ENCODE measurements at regions not wholly inside any gene's neighbourhood (a gene's known extent, or its start where the extent isn't known, plus 50 kb on each side); places are given as distances from the start of the nearest gene placed in this dataset.
"Not testable (repeated sequence)": the region's sequence is repeated elsewhere in the genome, so short reads cannot be mapped to it uniquely, and the experiment has no call there.

- Histone ChIP-seq H3K4me1 (ENCODE audit: control insufficient read depth in 1 of 2, low read depth in 2 of 2) (no peaks in the 10 kb centered on the region), H3K36me3 (no peaks in the 10 kb centered on the region), H3K27me3 (replicated peaks; ENCODE audit: insufficient read depth) (no peaks in the 10 kb centered on the region), H3K27ac (no peak overlapping the region), H3K4me3 (no peak overlapping the region), H3K9me3 (no peaks in the 10 kb centered on the region)
- DNase-seq (ENCODE audit: low spot score) (no peak), ATAC-seq (ENCODE audit: insufficient number of reproducible peaks, low FRiP score, low read depth) (no peak)
- TF ChIP-seq CTCF (IDR thresholded peaks at IDR 0.05): no peak
These were observed 88.4 kb upstream of the SLIT3 start for GRCh38 chr5:169389318-169389717.

GRCh38 chr5:169385636-169386035, 84.7 kb upstream of the SLIT3 start:
- DNase-seq (ENCODE audit: low spot score) (no peak), ATAC-seq (ENCODE audit: insufficient number of reproducible peaks, low FRiP score, low read depth) (no peak)
- H3K9me3 ChIP-seq: no peaks in the 10 kb centered on the region
- no peak overlapping the region for H3K27ac ChIP-seq
- no peak overlapping the region for H3K4me3 ChIP-seq
- no peaks in the 10 kb centered on the region for H3K36me3 ChIP-seq
- H3K27me3 ChIP-seq (replicated peaks; ENCODE audit: insufficient read depth): no peaks in the 10 kb centered on the region
- no peaks in the 10 kb centered on the region for H3K4me1 ChIP-seq (ENCODE audit: control insufficient read depth in 1 of 2, low read depth in 2 of 2)
- no peak for TF ChIP-seq CTCF (IDR thresholded peaks at IDR 0.05)

DNA sequence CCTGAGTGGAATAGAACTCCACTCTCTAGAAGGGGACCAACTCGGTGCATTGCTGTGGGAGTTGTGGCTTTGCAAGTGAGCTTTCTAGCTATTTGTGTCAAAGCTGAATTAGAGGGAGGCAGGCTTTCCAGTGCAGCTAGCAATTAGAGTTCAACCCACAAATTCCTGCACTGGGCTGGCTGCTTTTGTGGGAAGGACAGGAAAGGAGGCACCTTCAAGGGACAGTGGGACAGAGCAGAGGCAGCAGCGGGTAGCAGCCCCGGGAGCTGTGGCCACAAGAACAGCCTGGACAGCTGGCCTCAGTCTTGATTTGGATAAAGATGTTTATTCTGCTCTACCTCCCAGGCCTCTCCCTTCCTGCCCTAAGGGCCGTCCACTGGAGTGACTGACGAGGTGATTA, 83.7 kb upstream of the SLIT3 start:
- H3K4me1 ChIP-seq (ENCODE audit: control insufficient read depth in 1 of 2, low read depth in 2 of 2): no peaks in the 10 kb centered on the region
- no peak overlapping the region for H3K27ac ChIP-seq
- no peak for DNase-seq (ENCODE audit: low spot score)
- ATAC-seq (ENCODE audit: insufficient number of reproducible peaks, low FRiP score, low read depth): no peak
- TF ChIP-seq CTCF (IDR thresholded peaks at IDR 0.05): no peak
- no peaks in the 10 kb centered on the region for H3K27me3 ChIP-seq (replicated peaks; ENCODE audit: insufficient read depth)
- H3K36me3 ChIP-seq: no peaks in the 10 kb centered on the region
- no peak overlapping the region for H3K4me3 ChIP-seq
- no peaks in the 10 kb centered on the region for H3K9me3 ChIP-seq

DNA sequence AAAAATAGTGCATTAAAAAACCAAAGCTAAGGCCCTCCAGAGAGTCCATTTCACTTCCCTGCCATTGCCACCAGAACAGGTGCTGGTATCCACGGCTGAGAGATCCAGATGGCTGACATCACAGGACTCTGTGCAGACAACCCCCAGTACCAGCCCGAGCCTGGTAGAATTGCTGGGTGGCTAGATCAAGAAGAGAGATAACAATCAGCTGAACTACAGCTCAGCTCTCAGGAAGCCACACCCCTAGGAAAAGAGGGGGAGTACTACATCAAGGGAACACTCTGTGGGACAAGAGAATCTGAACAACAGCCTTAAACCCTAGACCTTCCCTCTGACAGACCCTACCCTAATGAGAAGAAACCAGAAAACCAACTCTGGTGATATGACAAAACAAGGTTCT, 73.8 kb upstream of the SLIT3 start:
- H3K4me1 ChIP-seq (ENCODE audit: control insufficient read depth in 1 of 2, low read depth in 2 of 2): no peaks in the 10 kb centered on the region
- no peaks in the 10 kb centered on the region for H3K27me3 ChIP-seq (replicated peaks; ENCODE audit: insufficient read depth)
- TF ChIP-seq CTCF (IDR thresholded peaks at IDR 0.05): no peak
- ATAC-seq (ENCODE audit: insufficient number of reproducible peaks, low FRiP score, low read depth) (no peak), DNase-seq (ENCODE audit: low spot score) (no peak)
- H3K9me3 ChIP-seq: no peaks in the 10 kb centered on the region
- no peak overlapping the region for H3K27ac ChIP-seq
- H3K4me3 ChIP-seq: no peak overlapping the region
- no peaks in the 10 kb centered on the region for H3K36me3 ChIP-seq

DNA sequence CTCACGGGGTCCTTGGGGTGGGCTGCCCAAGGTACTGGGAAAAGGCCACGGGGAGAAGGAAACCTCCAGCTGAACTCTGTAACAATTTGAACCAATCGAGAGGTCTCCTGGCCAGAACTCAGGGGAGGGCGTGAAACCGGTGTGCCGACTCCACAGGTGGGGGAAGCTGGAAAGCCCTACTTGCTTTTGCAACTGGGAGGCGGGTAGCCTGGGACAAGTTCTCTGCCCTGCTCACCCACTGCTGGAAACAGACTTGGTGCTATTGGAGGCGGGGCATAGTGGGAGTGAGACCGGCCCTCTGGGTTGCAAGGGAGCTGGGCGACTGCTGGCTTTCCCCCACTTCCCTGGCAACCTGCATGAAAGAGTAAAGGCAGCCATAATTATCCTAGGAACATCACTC, 73.2 kb upstream of the SLIT3 start:
- no peaks in the 10 kb centered on the region for H3K27me3 ChIP-seq (replicated peaks; ENCODE audit: insufficient read depth)
- H3K4me3 ChIP-seq: no peak overlapping the region
- H3K4me1 ChIP-seq (ENCODE audit: control insufficient read depth in 1 of 2, low read depth in 2 of 2): no peaks in the 10 kb centered on the region
- no peaks in the 10 kb centered on the region for H3K36me3 ChIP-seq
- no peak overlapping the region for H3K27ac ChIP-seq
- DNase-seq (ENCODE audit: low spot score) (no peak), ATAC-seq (ENCODE audit: insufficient number of reproducible peaks, low FRiP score, low read depth) (no peak)
- TF ChIP-seq CTCF (IDR thresholded peaks at IDR 0.05): no peak
- H3K9me3 ChIP-seq: no peaks in the 10 kb centered on the region

DNA sequence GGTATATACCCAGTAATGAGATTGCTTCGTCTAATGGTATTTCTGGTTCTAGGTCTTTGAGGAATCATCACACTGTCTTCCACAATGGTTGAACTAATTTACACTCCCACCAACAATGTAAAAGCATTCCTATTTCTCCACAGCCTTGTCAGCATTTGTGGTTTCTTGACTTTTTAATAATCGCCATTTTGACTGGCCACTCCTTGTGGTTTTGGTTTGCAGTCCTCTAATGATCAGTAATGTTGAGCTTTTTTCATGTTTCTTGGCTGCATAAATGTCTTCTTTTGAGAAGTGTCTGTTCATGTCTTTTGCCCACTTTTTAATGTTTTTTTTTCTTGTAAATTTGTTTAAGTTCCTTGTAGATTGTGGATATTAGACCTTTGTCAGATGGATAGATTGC, 70.9 kb upstream of the SLIT3 start:
- DNase-seq (ENCODE audit: low spot score); H3K36me3 ChIP-seq; ATAC-seq (ENCODE audit: insufficient number of reproducible peaks, low FRiP score, low read depth); H3K27ac ChIP-seq; H3K4me3 ChIP-seq; H3K9me3 ChIP-seq; H3K27me3 ChIP-seq (replicated peaks; ENCODE audit: insufficient read depth); H3K4me1 ChIP-seq (ENCODE audit: control insufficient read depth in 1 of 2, low read depth in 2 of 2): not testable (repeated sequence)

Data from thoracic aorta (tissue), 2 donors.